B cell (primary cell): ENCODE measurements at regions not wholly inside any gene's neighbourhood (a gene's known extent, or its start where the extent isn't known, plus 50 kb on each side); places are given as distances from the start of the nearest gene placed in this dataset.

Source experiments
- ATAC-seq: fragments of 200-7000 bp; cut with Tn5 transposase; one replicate; pipeline ENCODE4 v1.10.0; 2021; ENCODE audit warnings: low read depth, mild to moderate bottlenecking, moderate number of reproducible peaks, moderate library complexity
- CTCF ChIA-PET: fragments of 350-600 bp; sonication (Branson Sonifier 250); formaldehyde crosslinking; loops from one replicate; lab custom pipeline; 2021; ENCODE audit warnings: antibody characterized with exemption, inconsistent platforms; lab: Charles Lee
- POLR2A ChIA-PET: fragments of 350-600 bp; sonication (Branson Sonifier 250); formaldehyde crosslinking; loops from one replicate; lab custom pipeline; 2021; ENCODE audit warnings: antibody characterized with exemption; lab: Charles Lee
- DNase-seq: peaks from one replicate; pipeline ENCODE4 v3.0.0; 2013
- H2AFZ ChIP-seq: 2 replicates; pipeline ENCODE4 v1.6.1; 2012; ENCODE audit warnings: mild to moderate bottlenecking, low read depth, low read length; ENCODE audit not compliant: insufficient read depth, poor library complexity, severe bottlenecking
- H3K27ac ChIP-seq, 2 donors: 1 replicate in 1 of 2; 2 replicates in 1 of 2; pipeline ENCODE4 v1.5.1; 2012 to 2013; ENCODE audit warnings: low read length in 2 of 2, mild to moderate bottlenecking in 2 of 2, moderate library complexity in 1 of 2
- H3K27me3 ChIP-seq, 4 experiments: fragments of 200-600 bp in 1 of 4; sonication (generic) in 1 of 4; replicated peaks in 1 of 4; 1 replicate in 2 of 4; 2 replicates in 2 of 4; pipeline versions ENCODE4 v1.6.1 to v1.7.0; 2013 to 2016; ENCODE audit warnings: low read length in 3 of 4, mild to moderate bottlenecking in 2 of 4, mixed read lengths in 1 of 4, moderate library complexity in 1 of 4; ENCODE audit not compliant: insufficient read depth in 4 of 4, control insufficient read depth in 3 of 4; ENCODE audit errors: control extremely low read depth in 1 of 4
- H3K36me3 ChIP-seq, 2 experiments: replicated peaks in 1 of 2; 1 replicate in 1 of 2; 2 replicates in 1 of 2; pipeline versions ENCODE4 v1.6.1 to v1.7.1; 2013; ENCODE audit warnings: low read length in 1 of 2; ENCODE audit not compliant: insufficient read depth in 2 of 2, control insufficient read depth in 1 of 2; ENCODE audit errors: control extremely low read depth in 1 of 2, extremely low read depth in 1 of 2
- H3K4me1 ChIP-seq, 2 donors: fragments of 200-600 bp in 1 of 2; sonication (generic) in 1 of 2; 1 replicate in 1 of 2; 2 replicates in 1 of 2; pipeline versions ENCODE4 v1.5.1 to v1.6.1; 2013 to 2017; ENCODE audit warnings: low read length in 2 of 2; ENCODE audit not compliant: control insufficient read depth in 2 of 2, insufficient read depth in 2 of 2
- H3K4me2 ChIP-seq: replicated peaks from 2 replicates; pipeline ENCODE3; 2012; ENCODE audit warnings: mild to moderate bottlenecking, low read depth, low read length; ENCODE audit not compliant: poor library complexity, severe bottlenecking
- H3K4me3 ChIP-seq, 5 experiments: fragments of 200-600 bp in 1 of 5; sonication (generic) in 1 of 5; 1 replicate in 3 of 5; 2 replicates in 2 of 5; pipeline versions ENCODE4 v1.5.1 to v1.7.0; 2011 to 2016; ENCODE audit warnings: low read length in 4 of 5, mild to moderate bottlenecking in 4 of 5, low read depth in 2 of 5, control low read depth in 1 of 5, moderate library complexity in 1 of 5; ENCODE audit not compliant: insufficient read depth in 1 of 5; ENCODE audit errors: control extremely low read depth in 1 of 5, extremely low read depth in 1 of 5
- H3K79me2 ChIP-seq: fragments of 200-600 bp; sonication (generic); one replicate; pipeline ENCODE4 v1.6.0; 2016; ENCODE audit warnings: low read length; ENCODE audit not compliant: control insufficient read depth, insufficient read depth
- H3K9ac ChIP-seq: fragments of 200-600 bp; sonication (generic); 2 replicates; pipeline ENCODE4 v1.6.1; 2017; ENCODE audit warnings: mild to moderate bottlenecking, low read length, moderate library complexity
- H3K9me3 ChIP-seq, 3 donors: one replicate each; pipeline versions ENCODE4 v1.6.1 to v1.7.1; 2013; ENCODE audit warnings: low read length in 2 of 3; ENCODE audit not compliant: control insufficient read depth in 2 of 3, insufficient read depth in 1 of 3; ENCODE audit errors: control extremely low read depth in 1 of 3
- H4K20me1 ChIP-seq: 2 replicates; pipeline ENCODE4 v1.6.0; 2012; ENCODE audit warnings: mild to moderate bottlenecking, low read length; ENCODE audit not compliant: insufficient read depth, control insufficient read depth, poor library complexity, severe bottlenecking
- H3K27ac Mint-ChIP-seq: one replicate; pipeline ENCODE4 v1.8.0; 2021; ENCODE audit warnings: mixed read lengths
- H3K27me3 Mint-ChIP-seq: one replicate; pipeline ENCODE4 v1.8.0; 2021; ENCODE audit warnings: mixed read lengths
- H3K4me1 Mint-ChIP-seq: one replicate; pipeline ENCODE4 v1.8.0; 2021; ENCODE audit warnings: mixed read lengths
- H3K4me3 Mint-ChIP-seq: one replicate; pipeline ENCODE4 v1.8.0; 2021; ENCODE audit warnings: mixed read lengths
- H3K9me3 Mint-ChIP-seq: one replicate; pipeline ENCODE4 v1.8.0; 2022; ENCODE audit warnings: mixed read lengths; ENCODE audit not compliant: insufficient read depth
- CTCF ChIP-seq: fragments of 200-600 bp; IDR thresholded peaks from one replicate; pipeline ENCODE4 v1.8.0; 2022; ENCODE audit warnings: antibody characterized with exemption, mild to moderate bottlenecking
- EZH2 ChIP-seq: IDR thresholded peaks from 2 replicates; pipeline ENCODE4 v1.6.1; 2012; ENCODE audit warnings: borderline replicate concordance, low read depth, mild to moderate bottlenecking, moderate library complexity, low read length; ENCODE audit not compliant: insufficient read depth, poor library complexity, severe bottlenecking
- whole genome bisulfite sequencing: methylation state at CpG from one replicate; pipeline ENCODE4 v1.1.5; 2013; ENCODE audit warnings: missing lambda C conversion rate; ENCODE audit not compliant: insufficient coverage; 5-methylcytosine and 5-hydroxymethylcytosine counted together
- intact Hi-C: fragments of 100-400 bp; cut with micrococcal nuclease; formaldehyde crosslinking; loops from one replicate; pipeline ENCODE4 v1.10.0; 2022

- Histone ChIP-seq H3K79me2 (no peaks in the 10 kb centered on the region), H4K20me1 (no peaks in the 10 kb centered on the region), H3K4me1 (no peaks in the 10 kb centered on the region), H3K27ac (no peak overlapping the region), H2AFZ (no peak overlapping the region), H3K9me3 (peaks cover 0 to 8% (median 5%) of the 10 kb centered on the region in 3 donors), H3K4me3 (no peak overlapping the region), H3K27me3 (no peaks in the 10 kb centered on the region), H3K9ac (no peak overlapping the region), H3K4me2 (no peak overlapping the region), H3K36me3 (no peaks in the 10 kb centered on the region)
- no CpG with 5 or more reads among the region's 2 CpGs for WGBS
- no peak for DNase-seq
- ChIA-PET CTCF (interaction anchor here (0.7 kb wide), 1 partner anchor 127 kb away, joined by 3 read pairs; no protein-coding TSS in a partner anchor), POLR2A (no interaction called here)
- Mint-ChIP-seq H3K27me3 (no peaks in the 10 kb centered on the region), H3K27ac (no peak overlapping the region), H3K9me3 (peaks cover 4% of the 10 kb centered on the region), H3K4me3 (no peak overlapping the region), H3K4me1 (peaks cover 4% of the 10 kb centered on the region)
- TF ChIP-seq CTCF (no peak), EZH2 (no peak)
- intact Hi-C loops: no loop called here
- ATAC-seq: no peak
These were observed 405.3 kb upstream of the CLINT1 start for GRCh38 chr5:158264264-158264663.

GRCh38 chr5:158261674-158262367, 402.9 kb upstream of the CLINT1 start:
- H3K4me3 ChIP-seq: no peak overlapping the region
- ATAC-seq: no peak
- H3K27ac Mint-ChIP-seq: no peak overlapping the region
- TF ChIP-seq EZH2 (no peak), CTCF (no peak)
- H3K27me3 Mint-ChIP-seq: no peaks in the 10 kb centered on the region
- no peaks in the 10 kb centered on the region for H3K4me1 ChIP-seq
- no peaks in the 10 kb centered on the region for H3K9me3 Mint-ChIP-seq
- H3K9me3 ChIP-seq: no peaks in the 10 kb centered on the region
- no peaks in the 10 kb centered on the region for H3K36me3 ChIP-seq
- POLR2A ChIA-PET: interaction anchor here (0.6 kb wide), 1 partner anchor 13 kb away, joined by 5 read pairs; no protein-coding TSS in a partner anchor
- intact Hi-C loops: no loop called here
- H3K27me3 ChIP-seq: no peaks in the 10 kb centered on the region
- 93% methylated on average over 2 of the region's 3 CpGs for WGBS
- no peak overlapping the region for H3K27ac ChIP-seq
- no peaks in the 10 kb centered on the region for H4K20me1 ChIP-seq
- no peak overlapping the region for H3K9ac ChIP-seq
- no peak for DNase-seq
- H3K4me1 Mint-ChIP-seq: peaks cover 4% of the 10 kb centered on the region
- H2AFZ ChIP-seq: no peak overlapping the region
- H3K4me2 ChIP-seq: no peak overlapping the region
- no peaks in the 10 kb centered on the region for H3K79me2 ChIP-seq
- CTCF ChIA-PET: no interaction called here
- no peak overlapping the region for H3K4me3 Mint-ChIP-seq
